ENCODE measurements at regions not wholly inside any gene's neighbourhood (a gene's known extent, or its start where the extent isn't known, plus 50 kb on each side); places are given as distances from the start of the nearest gene placed in this dataset.

DNA sequence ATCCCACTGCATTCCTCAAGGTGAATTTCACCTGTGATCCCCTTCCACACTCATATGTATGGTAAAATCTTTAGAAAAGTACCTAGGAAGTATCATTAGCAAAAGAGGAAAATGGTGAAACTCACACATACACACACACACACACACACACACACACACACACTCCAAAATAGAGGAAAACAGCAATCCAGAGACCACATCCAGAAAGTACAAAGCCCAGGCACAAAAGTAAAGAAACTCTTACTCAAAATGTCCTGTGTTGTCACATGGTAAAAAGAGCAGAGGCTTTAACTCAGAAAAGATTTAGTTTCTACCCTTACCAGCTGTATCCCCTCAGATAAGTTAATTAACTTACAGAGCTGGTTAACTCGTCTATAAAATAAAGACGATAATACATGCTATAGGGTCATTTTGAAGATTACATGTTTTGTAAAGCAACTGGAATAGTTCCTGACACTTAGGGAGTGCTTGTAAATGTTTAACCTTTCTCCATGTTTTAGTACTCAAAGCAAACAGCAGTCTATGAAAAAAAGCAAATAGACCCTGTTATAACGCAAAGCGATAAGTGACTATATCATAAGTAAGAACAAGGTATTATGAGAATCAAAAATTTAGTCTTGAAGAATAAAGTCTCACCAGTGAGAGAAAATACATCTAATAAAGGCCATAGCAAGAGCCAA, 360.0 kb upstream of the LRATD1 start:
- Mint-ChIP-seq H3K4me3 (no peak overlapping the region), H3K27ac (no peak overlapping the region), H3K9me3 (no peaks in the 10 kb centered on the region), H3K4me1 (no peaks in the 10 kb centered on the region), H3K36me3 (ENCODE audit: low read depth) (no peaks in the 10 kb centered on the region), H3K27me3 (no peaks in the 10 kb centered on the region)
- no peak for DNase-seq
- intact Hi-C loops (cut with micrococcal nuclease), result no loop called here

DNA sequence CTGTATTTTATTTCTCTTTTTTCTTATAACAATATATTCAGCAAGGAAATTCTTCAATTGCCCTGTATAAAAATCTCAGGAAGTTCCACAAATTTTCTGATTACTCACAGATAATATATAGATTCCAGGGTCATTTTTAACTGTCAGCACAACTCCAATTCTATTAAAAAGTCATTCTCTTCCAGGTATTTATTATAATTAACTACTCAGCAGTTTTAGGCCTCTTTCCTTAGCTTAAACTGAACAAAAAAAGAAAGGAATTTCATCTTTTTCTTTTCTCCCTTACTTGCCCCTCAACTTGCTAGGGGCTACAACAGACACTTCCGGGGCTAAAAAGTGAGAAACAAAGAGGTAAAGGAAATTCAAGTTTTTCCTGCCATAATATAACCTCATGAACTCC, 358.9 kb upstream of the LRATD1 start:
- no peaks in the 10 kb centered on the region for H3K27me3 Mint-ChIP-seq
- no peak overlapping the region for H3K27ac Mint-ChIP-seq
- intact Hi-C loops (cut with micrococcal nuclease), result no loop called here
- no peaks in the 10 kb centered on the region for H3K36me3 Mint-ChIP-seq (ENCODE audit: low read depth)
- H3K4me1 Mint-ChIP-seq, result no peaks in the 10 kb centered on the region
- H3K4me3 Mint-ChIP-seq, result no peak overlapping the region
- no peaks in the 10 kb centered on the region for H3K9me3 Mint-ChIP-seq
- no peak for DNase-seq

DNA sequence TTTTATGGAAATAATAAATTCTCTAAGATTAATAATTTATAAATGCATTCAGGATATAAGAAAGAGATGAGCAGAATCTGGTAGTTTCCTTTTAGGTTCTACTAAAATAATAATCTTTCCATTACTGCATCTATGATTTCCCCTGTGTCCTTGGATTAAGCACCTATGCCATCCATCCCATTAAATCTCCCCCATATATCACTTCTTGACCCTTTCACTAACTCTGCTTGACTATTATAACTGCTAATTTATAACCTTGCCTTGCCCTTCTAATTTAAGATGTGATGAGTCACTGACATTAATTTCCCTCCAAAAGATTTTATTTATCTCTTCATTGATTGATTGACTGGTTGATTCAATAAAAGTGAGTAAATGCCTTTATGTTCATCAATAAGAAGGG, 348.3 kb upstream of the LRATD1 start:
- H3K4me3 Mint-ChIP-seq, result no peak overlapping the region
- no peaks in the 10 kb centered on the region for H3K4me1 Mint-ChIP-seq
- H3K27ac Mint-ChIP-seq, result no peak overlapping the region
- no peak for DNase-seq
- H3K27me3 Mint-ChIP-seq, result no peaks in the 10 kb centered on the region
- H3K9me3 Mint-ChIP-seq, result no peaks in the 10 kb centered on the region
- intact Hi-C loops (cut with micrococcal nuclease), result no loop called here
- no peaks in the 10 kb centered on the region for H3K36me3 Mint-ChIP-seq (ENCODE audit: low read depth)

DNA sequence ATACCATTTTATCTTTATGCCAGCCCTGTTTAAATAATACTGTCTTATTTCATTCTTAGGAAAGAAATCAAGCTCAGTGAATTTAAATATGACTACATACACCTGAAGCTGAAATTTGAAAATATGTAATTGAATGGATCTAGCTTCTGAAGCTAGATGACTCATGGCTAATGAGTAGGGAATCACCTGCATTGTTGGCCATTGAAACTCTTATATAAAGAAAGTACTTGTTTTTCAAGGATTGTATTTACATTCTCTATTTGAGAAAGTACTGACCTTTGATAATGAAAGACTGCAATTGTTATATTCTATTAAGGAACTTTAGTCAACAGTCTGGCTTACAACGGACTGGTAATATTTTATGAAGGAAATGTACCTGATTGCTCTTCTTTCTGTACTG, 346.7 kb upstream of the LRATD1 start:
- intact Hi-C loops (cut with micrococcal nuclease), result no loop called here
- no peaks in the 10 kb centered on the region for H3K36me3 Mint-ChIP-seq (ENCODE audit: low read depth)
- DNase-seq, result no peak
- H3K4me1 Mint-ChIP-seq, result no peaks in the 10 kb centered on the region
- no peaks in the 10 kb centered on the region for H3K9me3 Mint-ChIP-seq
- no peak overlapping the region for H3K27ac Mint-ChIP-seq
- H3K27me3 Mint-ChIP-seq, result no peaks in the 10 kb centered on the region
- no peak overlapping the region for H3K4me3 Mint-ChIP-seq

DNA sequence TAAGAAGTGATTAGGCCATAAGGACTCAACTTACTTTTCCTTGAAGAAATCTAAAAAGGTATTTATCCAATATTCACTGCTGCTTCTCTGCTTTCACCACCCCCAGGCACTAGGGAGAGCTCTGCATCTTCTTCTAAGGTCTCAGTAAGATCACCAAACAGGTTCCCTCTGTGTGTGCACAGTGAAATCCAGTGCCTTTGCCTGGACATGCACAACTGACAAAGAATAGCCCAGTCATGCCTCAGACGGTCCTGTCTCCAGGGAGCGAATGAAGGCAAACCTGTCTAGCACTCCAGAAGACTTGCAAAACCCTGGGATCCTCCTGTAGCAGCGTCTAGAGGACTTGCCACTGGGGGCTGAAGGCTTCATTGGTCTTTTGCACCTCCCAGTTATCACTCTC, 344.5 kb upstream of the LRATD1 start:
- Mint-ChIP-seq H3K27me3 (no peaks in the 10 kb centered on the region), H3K27ac (no peak overlapping the region), H3K4me3 (no peak overlapping the region), H3K4me1 (no peaks in the 10 kb centered on the region), H3K9me3 (no peaks in the 10 kb centered on the region), H3K36me3 (ENCODE audit: low read depth) (no peaks in the 10 kb centered on the region)
- no peak for DNase-seq
- intact Hi-C loops (cut with micrococcal nuclease), result no loop called here

DNA sequence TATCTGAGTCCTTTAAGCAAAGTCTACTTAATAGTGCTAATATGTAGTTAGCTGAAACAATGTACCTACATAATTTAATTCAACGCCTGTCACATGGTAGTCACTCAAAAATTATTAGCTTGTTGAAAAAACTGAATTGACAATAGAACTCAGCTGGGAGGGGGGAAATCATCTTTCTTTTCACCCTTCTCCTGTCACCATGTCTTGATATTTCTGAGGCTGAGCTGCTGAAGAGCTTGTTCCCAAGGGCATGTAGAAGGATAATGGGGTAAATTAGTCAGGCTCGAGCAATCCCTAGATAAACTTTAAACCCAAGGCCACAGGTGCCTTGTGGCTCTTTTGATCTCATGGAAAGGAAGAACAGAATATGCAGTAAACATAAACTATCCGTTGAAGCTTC, 339.6 kb upstream of the LRATD1 start:
- intact Hi-C loops (cut with micrococcal nuclease), result no loop called here
- Mint-ChIP-seq H3K27me3 (no peaks in the 10 kb centered on the region), H3K4me3 (no peak overlapping the region), H3K36me3 (ENCODE audit: low read depth) (no peaks in the 10 kb centered on the region), H3K27ac (no peak overlapping the region), H3K9me3 (no peaks in the 10 kb centered on the region), H3K4me1 (no peaks in the 10 kb centered on the region)
- no peak for DNase-seq

DNA sequence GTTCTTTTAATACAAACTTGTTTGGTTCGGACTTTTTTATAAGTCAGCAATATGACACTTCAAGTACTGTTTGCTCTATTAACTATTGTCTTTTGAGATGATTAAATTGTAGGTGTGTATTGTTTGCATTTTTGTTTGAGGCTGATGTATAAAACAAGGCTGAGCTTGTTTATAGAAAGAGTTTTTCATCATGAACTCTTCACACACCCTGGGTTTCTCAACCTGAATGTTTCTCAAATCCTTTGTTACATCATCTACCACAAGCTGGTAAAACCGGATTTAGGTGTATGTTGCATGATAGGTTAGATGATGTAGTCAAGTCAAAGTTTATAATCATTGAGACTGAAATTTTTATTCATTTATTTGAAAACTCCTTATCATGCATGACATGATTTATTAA, 335.2 kb upstream of the LRATD1 start:
- H3K36me3 Mint-ChIP-seq (ENCODE audit: low read depth), result no peaks in the 10 kb centered on the region
- H3K4me1 Mint-ChIP-seq, result no peaks in the 10 kb centered on the region
- no peak overlapping the region for H3K27ac Mint-ChIP-seq
- H3K9me3 Mint-ChIP-seq, result peaks cover 3% of the 10 kb centered on the region
- no peak for DNase-seq
- intact Hi-C loops (cut with micrococcal nuclease), result no loop called here
- no peak overlapping the region for H3K4me3 Mint-ChIP-seq
- H3K27me3 Mint-ChIP-seq, result no peaks in the 10 kb centered on the region

DNA sequence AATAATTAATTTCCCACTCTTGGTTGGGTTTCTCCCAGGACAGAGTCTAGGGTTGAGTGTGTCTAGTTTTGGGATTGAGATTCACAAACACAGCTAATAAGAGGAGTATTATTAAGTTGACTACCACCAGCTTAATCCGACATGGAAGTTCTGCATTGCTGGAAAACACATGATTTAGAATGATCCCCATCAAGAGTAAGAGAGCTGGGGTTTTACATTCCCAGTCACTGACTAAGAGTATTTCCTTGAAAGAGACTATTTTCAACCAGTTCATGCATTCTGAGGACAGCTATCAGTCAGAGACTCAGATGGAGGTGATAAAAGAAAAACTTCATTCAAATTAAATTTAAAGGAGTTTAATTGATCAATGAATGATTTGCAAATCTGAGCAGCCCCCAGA, 334.6 kb upstream of the LRATD1 start:
- no peaks in the 10 kb centered on the region for H3K27me3 Mint-ChIP-seq
- intact Hi-C loops (cut with micrococcal nuclease), result no loop called here
- no peak overlapping the region for H3K27ac Mint-ChIP-seq

DNA sequence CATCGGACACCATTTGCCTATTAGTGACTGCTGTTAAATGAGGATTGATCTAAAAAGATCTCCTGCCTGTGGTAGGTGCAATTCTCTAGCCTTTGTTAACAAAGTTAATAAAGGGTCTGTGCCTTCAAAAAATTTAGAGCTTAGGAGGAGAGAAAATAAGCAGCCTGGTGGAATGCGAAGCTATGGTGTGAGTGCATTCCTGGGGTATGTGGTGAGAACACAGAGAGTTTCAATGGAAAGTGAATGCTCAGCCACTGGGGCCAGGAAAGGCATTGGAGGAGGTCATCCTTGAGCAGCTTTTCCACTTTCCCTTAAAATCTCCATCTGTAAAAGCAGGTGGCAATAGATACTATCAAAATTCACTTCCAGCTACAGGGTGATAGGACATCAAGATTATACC, 331.2 kb upstream of the LRATD1 start:
- Mint-ChIP-seq H3K9me3 (peaks cover 3% of the 10 kb centered on the region), H3K4me1 (no peaks in the 10 kb centered on the region), H3K36me3 (ENCODE audit: low read depth) (no peaks in the 10 kb centered on the region), H3K4me3 (no peak overlapping the region), H3K27ac (no peak overlapping the region), H3K27me3 (no peaks in the 10 kb centered on the region)
- intact Hi-C loops (cut with micrococcal nuclease), result no loop called here
- DNase-seq, result no peak

More for the DNA sequence above, 334.6 kb upstream of the LRATD1 start:
- Mint-ChIP-seq H3K9me3 (peaks cover 3% of the 10 kb centered on the region), H3K4me3 (no peak overlapping the region), H3K4me1 (no peaks in the 10 kb centered on the region), H3K36me3 (ENCODE audit: low read depth) (no peaks in the 10 kb centered on the region)
- DNase-seq, result no peak

DNA sequence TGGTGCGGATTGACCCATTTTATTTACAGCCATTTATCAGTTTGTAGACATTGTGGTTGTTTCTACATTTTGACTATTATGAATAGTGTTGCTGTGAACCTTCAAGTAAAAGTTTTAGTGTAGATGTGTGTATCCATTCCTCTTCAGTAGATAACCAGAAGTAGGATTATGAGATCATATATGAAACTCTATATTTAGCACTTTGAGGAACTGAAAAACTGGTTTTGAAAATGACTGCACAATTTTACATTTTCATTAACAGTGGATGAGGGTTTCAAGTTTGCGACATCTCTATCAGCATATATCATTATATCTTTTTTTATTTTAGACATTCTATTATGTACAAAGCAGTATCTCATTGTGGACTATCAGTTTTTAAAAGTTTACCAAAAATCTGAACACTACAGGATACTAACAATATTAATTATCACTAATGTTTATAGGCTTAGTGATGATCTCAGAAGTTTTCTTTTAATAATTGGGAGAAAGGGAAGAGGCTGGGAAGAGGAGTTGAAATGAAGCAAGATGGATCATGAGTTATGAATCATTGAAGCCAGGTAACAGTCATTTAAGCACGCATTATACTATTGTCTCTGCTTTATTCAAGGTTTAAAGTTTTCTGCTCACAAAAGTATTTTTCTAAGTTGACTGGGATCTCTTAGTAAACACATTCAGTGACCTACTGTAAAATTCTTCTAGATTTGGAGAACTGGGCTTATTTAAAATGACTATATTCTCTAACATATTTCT, 329.0 kb upstream of the LRATD1 start:
- no peak for DNase-seq
- no peaks in the 10 kb centered on the region for H3K27me3 Mint-ChIP-seq
- H3K4me3 Mint-ChIP-seq, result no peak overlapping the region
- H3K4me1 Mint-ChIP-seq, result no peaks in the 10 kb centered on the region
- intact Hi-C loops (cut with micrococcal nuclease), result no loop called here
- peaks cover 3% of the 10 kb centered on the region for H3K9me3 Mint-ChIP-seq
- H3K36me3 Mint-ChIP-seq (ENCODE audit: low read depth), result no peaks in the 10 kb centered on the region
- H3K27ac Mint-ChIP-seq, result no peak overlapping the region

DNA sequence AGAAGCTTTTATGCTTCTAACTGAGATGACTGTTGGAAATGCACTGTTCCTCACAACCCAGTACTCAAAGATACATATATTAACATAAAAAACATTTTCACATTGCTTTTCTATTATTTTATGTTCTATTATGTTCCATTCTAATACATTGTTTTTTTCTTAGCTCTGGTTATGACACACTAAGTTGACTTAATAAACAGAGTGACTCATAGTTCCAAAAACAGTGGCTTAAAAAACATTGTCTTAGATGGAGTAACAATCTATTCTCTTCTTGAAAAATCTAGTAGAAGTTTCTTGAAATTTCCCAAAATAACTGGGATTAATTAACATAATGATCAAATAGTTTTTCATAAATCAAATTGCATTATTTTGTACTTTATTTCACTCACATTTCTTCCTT, 328.2 kb upstream of the LRATD1 start:
- intact Hi-C loops (cut with micrococcal nuclease), result no loop called here
- Mint-ChIP-seq H3K4me1 (no peaks in the 10 kb centered on the region), H3K4me3 (no peak overlapping the region), H3K9me3 (peaks cover 3% of the 10 kb centered on the region), H3K27me3 (no peaks in the 10 kb centered on the region), H3K27ac (no peak overlapping the region), H3K36me3 (ENCODE audit: low read depth) (no peaks in the 10 kb centered on the region)
- DNase-seq, result no peak

DNA sequence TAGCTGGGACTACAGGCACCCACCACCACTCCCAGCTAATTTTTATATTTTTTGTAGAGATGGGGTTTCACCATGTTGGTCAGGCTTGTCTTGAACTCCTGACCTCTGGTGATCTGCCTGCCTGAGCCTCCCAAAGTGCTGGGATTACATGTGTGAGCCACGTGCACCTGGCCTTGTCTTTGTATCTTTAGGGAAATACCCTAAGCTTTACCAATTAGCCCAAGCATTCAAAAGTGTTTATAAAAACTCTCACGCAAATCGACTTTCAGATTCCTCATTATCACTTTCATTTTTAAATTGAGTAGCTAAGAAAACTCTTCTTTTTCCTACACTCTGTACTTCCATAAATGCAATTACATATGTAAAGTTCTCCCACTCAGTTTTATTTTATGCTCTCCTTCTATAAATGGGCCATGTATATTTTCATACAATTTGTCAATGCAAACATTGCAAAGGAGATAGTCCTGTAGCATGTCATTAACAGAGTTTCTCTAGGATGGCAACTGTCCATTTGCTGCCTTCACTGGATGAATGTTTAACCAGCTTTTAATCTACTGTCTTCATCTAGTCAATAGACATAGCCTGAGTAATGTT, 326.2 kb upstream of the LRATD1 start:
- DNase-seq, result no peak
- Mint-ChIP-seq H3K4me3 (no peak overlapping the region), H3K27ac (no peak overlapping the region), H3K4me1 (no peaks in the 10 kb centered on the region), H3K36me3 (ENCODE audit: low read depth) (no peaks in the 10 kb centered on the region), H3K27me3 (no peaks in the 10 kb centered on the region), H3K9me3 (no peaks in the 10 kb centered on the region)
- intact Hi-C loops (cut with micrococcal nuclease), result no loop called here

DNA sequence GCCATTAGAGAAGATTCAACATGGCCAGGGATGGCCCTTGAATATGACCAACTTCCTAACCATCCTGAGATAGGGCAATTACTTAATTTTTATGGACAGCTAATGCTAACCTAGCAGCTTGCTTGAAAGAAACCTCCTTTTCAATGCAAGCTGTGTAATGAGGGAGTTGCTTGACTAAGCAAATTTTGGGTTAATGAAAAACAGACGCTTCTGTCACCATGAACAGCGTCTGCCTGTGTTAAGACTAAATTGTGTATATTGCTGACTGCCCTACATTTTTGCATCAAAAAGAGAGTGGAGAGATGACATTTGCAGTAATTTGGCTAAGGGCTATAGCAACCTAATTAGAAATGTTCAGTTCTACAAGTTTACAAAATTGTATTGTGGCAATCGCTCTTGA, 319.2 kb upstream of the LRATD1 start:
- H3K27me3 Mint-ChIP-seq, result no peaks in the 10 kb centered on the region
- peaks cover 3% of the 10 kb centered on the region for H3K9me3 Mint-ChIP-seq
- H3K4me1 Mint-ChIP-seq, result no peaks in the 10 kb centered on the region
- H3K36me3 Mint-ChIP-seq (ENCODE audit: low read depth), result no peaks in the 10 kb centered on the region
- intact Hi-C loops (cut with micrococcal nuclease), result no loop called here
- H3K4me3 Mint-ChIP-seq, result no peak overlapping the region
- H3K27ac Mint-ChIP-seq, result no peak overlapping the region
- no peak for DNase-seq

DNA sequence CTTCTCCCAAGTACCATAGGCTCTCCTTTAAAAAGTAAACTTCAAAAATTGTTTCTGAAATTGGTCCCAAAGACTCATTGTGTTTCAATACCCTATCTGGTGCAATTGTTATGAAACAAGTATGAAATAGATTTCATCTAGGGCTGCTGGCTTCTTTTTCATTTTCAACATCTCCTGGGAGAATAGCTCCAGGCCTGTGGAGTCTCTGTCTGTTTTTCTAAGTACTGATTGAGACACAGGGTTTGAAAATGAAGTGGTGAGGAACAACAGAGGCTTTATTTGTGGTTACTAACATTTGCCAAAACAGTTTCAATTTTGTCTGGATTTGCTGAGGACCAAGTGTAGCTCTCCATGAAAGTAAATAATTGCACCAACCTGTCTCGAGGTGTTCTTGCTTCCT, 315.9 kb upstream of the LRATD1 start:
- H3K4me1 Mint-ChIP-seq, result no peaks in the 10 kb centered on the region
- H3K27ac Mint-ChIP-seq, result no peak overlapping the region
- H3K27me3 Mint-ChIP-seq, result no peaks in the 10 kb centered on the region
- no peaks in the 10 kb centered on the region for H3K36me3 Mint-ChIP-seq (ENCODE audit: low read depth)
- no peak for DNase-seq
- intact Hi-C loops (cut with micrococcal nuclease), result no loop called here
- H3K9me3 Mint-ChIP-seq, result peaks cover 3% of the 10 kb centered on the region
- no peak overlapping the region for H3K4me3 Mint-ChIP-seq
